ENCODE measurements at regions not wholly inside any gene's neighbourhood (a gene's known extent, or its start where the extent isn't known, plus 50 kb on each side); places are given as distances from the start of the nearest gene placed in this dataset.

DNA sequence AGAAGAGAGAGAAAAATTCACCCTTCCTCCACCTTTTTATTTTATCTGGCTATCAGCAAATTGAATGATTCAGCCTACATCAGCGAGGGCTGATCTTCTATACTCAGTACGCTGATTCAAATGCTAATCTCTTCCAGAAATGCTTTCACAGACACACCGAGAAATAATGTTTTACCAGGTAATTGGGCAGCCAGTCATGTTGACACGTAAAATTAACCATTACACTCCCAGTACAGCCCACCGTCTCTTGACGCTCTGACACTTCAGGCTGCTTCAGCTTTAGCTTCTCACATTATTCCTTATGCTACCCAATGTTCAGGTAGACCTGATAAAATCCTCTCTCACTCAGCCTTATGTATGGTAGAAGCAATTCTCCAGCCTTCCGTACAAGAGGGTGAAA lies 835.2 kb upstream of the PCDH10 start:
- Histone ChIP-seq H3K79me2 (replicated peaks; ENCODE audit: insufficient read depth, low read length) (no peaks in the 10 kb centered on the region), H3K9ac (ENCODE audit: low read length) (peak overlapping the region; percentile 30), H4K20me1 (ENCODE audit: insufficient read depth) (no peaks in the 10 kb centered on the region), H3K27ac (ENCODE audit: low read length) (peak overlapping the region; percentile 69), H3K9me2 (ENCODE audit: insufficient read depth, low read length) (no peaks in the 10 kb centered on the region), H2AFZ (ENCODE audit: low read depth, low read length) (no peak overlapping the region), H3K4me3 (ENCODE audit: low read length) (peak overlapping the region; percentile 51), H3K36me3 (ENCODE audit: insufficient read depth, low read length) (no peaks in the 10 kb centered on the region), H3K4me2 (ENCODE audit: low read length) (peak overlapping the region; percentile 44), H3F3A (ENCODE audit: insufficient read depth, low read length, poor library complexity, severe bottlenecking) (peaks cover 2% of the 10 kb centered on the region), H3K27me3 (ENCODE audit: insufficient read depth, low read depth, low read length) (no peaks in the 10 kb centered on the region), H3K9me3 (ENCODE audit: low read length) (no peaks in the 10 kb centered on the region)
- TF ChIP-seq SMC3 (conservative IDR thresholded peaks at IDR 0.05; ENCODE audit: poor library complexity) (no peak), RAD21 (conservative IDR thresholded peaks at IDR 0.05) (peak; percentile 25), EZH2 (IDR thresholded peaks at IDR 0.05; ENCODE audit: borderline replicate concordance, insufficient read depth, low read length, poor library complexity, severe bottlenecking) (no peak), EP300 (conservative IDR thresholded peaks at IDR 0.05; ENCODE audit: poor library complexity, severe bottlenecking) (peak; percentile 83), MXI1 (conservative IDR thresholded peaks at IDR 0.05; ENCODE audit: poor library complexity, severe bottlenecking) (no peak), POLR2AphosphoS5 (IDR thresholded peaks at IDR 0.05) (peak; percentile 60), REST (IDR thresholded peaks at IDR 0.05; ENCODE audit: borderline replicate concordance) (peak; percentile 9)

- no peak overlapping the region for H2AFZ ChIP-seq (ENCODE audit: low read depth, low read length)
Observed at GRCh38 chr4:132316738-132317137, 832.4 kb upstream of the PCDH10 start.

More at GRCh38 chr4:132316738-132317137, 832.4 kb upstream of the PCDH10 start:
- H3K36me3 ChIP-seq (ENCODE audit: insufficient read depth, low read length), result no peaks in the 10 kb centered on the region
- no peak overlapping the region for H3K4me2 ChIP-seq (ENCODE audit: low read length)
- no peak overlapping the region for H3K4me3 ChIP-seq (ENCODE audit: low read length)
- H3K9me2 ChIP-seq (ENCODE audit: insufficient read depth, low read length), result no peaks in the 10 kb centered on the region
- no peak overlapping the region for H3K9ac ChIP-seq (ENCODE audit: low read length)
- no peaks in the 10 kb centered on the region for H3K9me3 ChIP-seq (ENCODE audit: low read length)
- no peaks in the 10 kb centered on the region for H4K20me1 ChIP-seq (ENCODE audit: insufficient read depth)
- no peaks in the 10 kb centered on the region for H3K79me2 ChIP-seq (replicated peaks; ENCODE audit: insufficient read depth, low read length)
- H3F3A ChIP-seq (ENCODE audit: insufficient read depth, low read length, poor library complexity, severe bottlenecking), result peaks cover 2% of the 10 kb centered on the region
- TF ChIP-seq POLR2AphosphoS5 (IDR thresholded peaks at IDR 0.05) (no peak), EP300 (conservative IDR thresholded peaks at IDR 0.05; ENCODE audit: poor library complexity, severe bottlenecking) (no peak), MXI1 (conservative IDR thresholded peaks at IDR 0.05; ENCODE audit: poor library complexity, severe bottlenecking) (no peak), CTCF (IDR thresholded peaks at IDR 0.05; ENCODE audit: poor library complexity, severe bottlenecking) (no peak), TAF1 (IDR thresholded peaks at IDR 0.05; ENCODE audit: low read depth) (no peak), RAD21 (conservative IDR thresholded peaks at IDR 0.05) (no peak)
- H3K27ac ChIP-seq (ENCODE audit: low read length), result no peak overlapping the region
- no peaks in the 10 kb centered on the region for H3K27me3 ChIP-seq (ENCODE audit: insufficient read depth, low read depth, low read length)
